H1 (cell line): ENCODE measurements at regions not wholly inside any gene's neighbourhood (a gene's known extent, or its start where the extent isn't known, plus 50 kb on each side); places are given as distances from the start of the nearest gene placed in this dataset.

Source experiments
- CTCF ChIA-PET: fragments of 300-600 bp; sonication (Branson Sonifier 250); formaldehyde crosslinking; loops from one replicate; lab custom pipeline; 2021; ENCODE audit not compliant: partially characterized antibody; lab: Charles Lee
- POLR2A ChIA-PET: fragments of 300-600 bp; sonication (Branson Sonifier 250); formaldehyde crosslinking; loops from one replicate; lab custom pipeline; 2021; ENCODE audit warnings: inconsistent platforms; ENCODE audit not compliant: partially characterized antibody; lab: Charles Lee
- DNase-seq, 2 experiments: peaks; one replicate each; pipeline versions ENCODE4 v3.0.0 to v3.0.0-alpha.2; 2010 to 2022; ENCODE audit warnings: low spot score in 2 of 2, low read depth in 1 of 2, mixed read lengths in 1 of 2
- FAIRE-seq: peaks from 2 replicates; lab custom pipeline; 2011; peaks lifted over from hg19 to GRCh38; lab: Jason Lieb, UNC
- H2AFZ ChIP-seq: 2 replicates; pipeline ENCODE4 v1.8.1; 2012; ENCODE audit warnings: low read length, inconsistent platforms
- H2AK5ac ChIP-seq: 2 replicates; pipeline ENCODE4 v1.6.1; 2013; ENCODE audit warnings: low read depth, low read length
- H2BK120ac ChIP-seq: replicated peaks from 2 replicates; pipeline ENCODE3; 2013; ENCODE audit warnings: low read depth, low read length, inconsistent platforms
- H2BK12ac ChIP-seq: 2 replicates; pipeline ENCODE4 v1.6.1; 2013; ENCODE audit warnings: low read depth, low read length
- H2BK15ac ChIP-seq: 2 replicates; pipeline ENCODE4 v1.6.1; 2013; ENCODE audit warnings: low read length
- H2BK20ac ChIP-seq: 2 replicates; pipeline ENCODE4 v1.6.1; 2013; ENCODE audit warnings: low read length
- H2BK5ac ChIP-seq: 2 replicates; pipeline ENCODE4 v1.6.1; 2013; ENCODE audit warnings: low read depth, low read length
- H3K14ac ChIP-seq: 2 replicates; pipeline ENCODE4 v1.6.1; 2013; ENCODE audit warnings: inconsistent platforms; ENCODE audit not compliant: insufficient read length
- H3K18ac ChIP-seq: 2 replicates; pipeline ENCODE4 v1.6.1; 2013; ENCODE audit warnings: low read length; ENCODE audit errors: extremely low read depth
- H3K23ac ChIP-seq: 2 replicates; pipeline ENCODE4 v1.6.1; 2013; ENCODE audit warnings: inconsistent platforms; ENCODE audit not compliant: insufficient read length
- H3K23me2 ChIP-seq: 2 replicates; pipeline ENCODE4 v1.6.1; 2013; ENCODE audit warnings: low read depth, low read length
- H3K27ac ChIP-seq: 2 replicates; pipeline ENCODE4 v1.6.1; 2011; ENCODE audit warnings: low read depth, low read length, inconsistent platforms
- H3K27me3 ChIP-seq, 4 experiments: replicated peaks in 1 of 4; 1 replicate in 1 of 4; 2 replicates in 3 of 4; pipeline versions ENCODE4 v1.6.1 to v1.8.1; 2011 to 2013; ENCODE audit warnings: low read length in 3 of 4, mild to moderate bottlenecking in 3 of 4, inconsistent platforms in 2 of 4, mixed read lengths in 2 of 4, moderate library complexity in 1 of 4; ENCODE audit not compliant: control insufficient read depth in 3 of 4, insufficient read depth in 3 of 4; ENCODE audit errors: extremely low read depth in 1 of 4
- H3K36me3 ChIP-seq, 4 experiments: 2 replicates each; pipeline versions ENCODE4 v1.6.1 to v1.8.1; 2011 to 2013; ENCODE audit warnings: mild to moderate bottlenecking in 4 of 4, low read length in 3 of 4, moderate library complexity in 2 of 4, control low read depth in 1 of 4, inconsistent platforms in 1 of 4; ENCODE audit not compliant: insufficient read depth in 4 of 4, control insufficient read depth in 2 of 4
- H3K4ac ChIP-seq: replicated peaks from 2 replicates; pipeline ENCODE3; 2013; ENCODE audit warnings: low read length, low read depth, mixed read lengths, inconsistent platforms; ENCODE audit not compliant: insufficient read length
- H3K4me1 ChIP-seq, 4 experiments: replicated peaks in 1 of 4; 1 replicate in 1 of 4; 2 replicates in 3 of 4; pipeline versions ENCODE4 v1.6.1 to v1.8.1; 2011 to 2013; ENCODE audit warnings: low read length in 3 of 4, inconsistent platforms in 2 of 4, mixed read lengths in 1 of 4; ENCODE audit not compliant: insufficient read depth in 4 of 4, control insufficient read depth in 3 of 4
- H3K4me2 ChIP-seq, 2 experiments: 2 replicates each; pipeline versions ENCODE4 v1.6.1 to v1.8.1; 2011 to 2013; ENCODE audit warnings: low read depth in 2 of 2, low read length in 2 of 2, control low read depth in 1 of 2, inconsistent platforms in 1 of 2, mild to moderate bottlenecking in 1 of 2; ENCODE audit not compliant: insufficient read depth in 1 of 2
- H3K4me3 ChIP-seq, 4 experiments: fragments of 200-600, 300-600 bp in 1 of 4; sonication (generic), shearing (Covaris generic), sonication (Bioruptor Twin) in 1 of 4; 2 replicates each; pipeline versions ENCODE4 v1.5.1 to v1.8.1; 2011 to 2016; ENCODE audit warnings: low read length in 4 of 4, low read depth in 3 of 4, control low read depth in 2 of 4, inconsistent platforms in 2 of 4, mild to moderate bottlenecking in 2 of 4, mixed read lengths in 1 of 4, moderate library complexity in 1 of 4; ENCODE audit not compliant: insufficient read depth in 2 of 4; ENCODE audit errors: extremely low read depth in 1 of 4
- H3K56ac ChIP-seq: replicated peaks from 2 replicates; pipeline ENCODE3; 2013; ENCODE audit warnings: low read depth, mild to moderate bottlenecking, mixed read lengths, low read length, inconsistent platforms; ENCODE audit not compliant: insufficient read length
- H3K79me1 ChIP-seq: 2 replicates; pipeline ENCODE4 v1.6.1; 2013; ENCODE audit warnings: low read depth, low read length, control low read depth
- H3K79me2 ChIP-seq, 2 experiments: 2 replicates each; pipeline versions ENCODE4 v1.6.1 to v1.8.1; 2012 to 2013; ENCODE audit warnings: low read length in 2 of 2, mild to moderate bottlenecking in 2 of 2, inconsistent platforms in 1 of 2; ENCODE audit not compliant: insufficient read depth in 2 of 2, control insufficient read depth in 1 of 2
- H3K9ac ChIP-seq, 4 experiments: replicated peaks in 1 of 4; 1 replicate in 1 of 4; 2 replicates in 3 of 4; pipeline versions ENCODE4 v1.6.1 to v1.8.1; 2011 to 2013; ENCODE audit warnings: low read depth in 3 of 4, low read length in 3 of 4, control low read depth in 2 of 4, mild to moderate bottlenecking in 2 of 4, moderate library complexity in 2 of 4, inconsistent platforms in 1 of 4; ENCODE audit errors: extremely low read depth in 1 of 4
- H3K9me3 ChIP-seq, 2 experiments: 2 replicates each; pipeline versions ENCODE4 v1.6.1 to v1.8.1; 2012 to 2013; ENCODE audit warnings: mild to moderate bottlenecking in 2 of 2, moderate library complexity in 2 of 2, control low read depth in 1 of 2, inconsistent platforms in 1 of 2, low read depth in 1 of 2, low read length in 1 of 2, mixed read lengths in 1 of 2; ENCODE audit not compliant: insufficient read depth in 2 of 2
- H4K20me1 ChIP-seq, 2 experiments: replicated peaks in 1 of 2; 2 replicates each; pipeline versions ENCODE3 to v1.8.1; 2011 to 2013; ENCODE audit warnings: inconsistent platforms in 2 of 2, low read length in 2 of 2, mild to moderate bottlenecking in 1 of 2; ENCODE audit not compliant: insufficient read depth in 2 of 2, control insufficient read depth in 1 of 2
- H4K5ac ChIP-seq: 2 replicates; pipeline ENCODE4 v1.6.1; 2013; ENCODE audit warnings: low read length, low read depth, mixed read lengths, inconsistent platforms; ENCODE audit not compliant: insufficient read length
- H4K8ac ChIP-seq: 2 replicates; pipeline ENCODE4 v1.8.0; 2013; ENCODE audit warnings: mild to moderate bottlenecking, moderate library complexity, low read length, inconsistent platforms; ENCODE audit not compliant: insufficient read depth; ENCODE audit errors: extremely low read depth
- H4K91ac ChIP-seq: replicated peaks from 2 replicates; pipeline ENCODE3; 2013; ENCODE audit warnings: low read length, mixed read lengths, inconsistent platforms; ENCODE audit not compliant: insufficient read length
- ATF2 ChIP-seq: IDR thresholded peaks from 2 replicates; pipeline ENCODE4 v1.6.1; 2012; ENCODE audit warnings: low read length, inconsistent platforms
- BACH1 ChIP-seq: IDR thresholded peaks from 2 replicates; pipeline ENCODE4 v1.6.1; 2012; ENCODE audit warnings: low read length, improper control_type of control experiment
- CBX8 ChIP-seq: fragments of 300-800, 300-1000 bp; sonication (generic); IDR thresholded peaks from 2 replicates; pipeline ENCODE4 v1.7.1; 2016; ENCODE audit warnings: low read depth, low read length, borderline replicate concordance
- CHD1 ChIP-seq: IDR thresholded peaks from 2 replicates; pipeline ENCODE4 v1.6.1; 2012; ENCODE audit warnings: low read depth, low read length, improper control_type of control experiment
- CHD2 ChIP-seq: IDR thresholded peaks from 2 replicates; pipeline ENCODE4 v1.6.1; 2012; ENCODE audit warnings: low read length, improper control_type of control experiment
- CTCF ChIP-seq, 3 experiments: IDR thresholded peaks; 1 replicate in 2 of 3; 2 replicates in 1 of 3; pipeline versions ENCODE4 v1.5.1 to v1.6.1; 2011; ENCODE audit warnings: low read length in 3 of 3, mild to moderate bottlenecking in 3 of 3, inconsistent platforms in 2 of 3, low read depth in 1 of 3, moderate library complexity in 1 of 3; ENCODE audit not compliant: insufficient read depth in 1 of 3; ENCODE audit errors: control extremely low read depth in 1 of 3
- EZH2 ChIP-seq: fragments of 200-600 bp; sonication (generic); IDR thresholded peaks from 2 replicates; pipeline ENCODE4 v1.7.1; 2012; ENCODE audit warnings: low read depth, mild to moderate bottlenecking, moderate library complexity, low read length, inconsistent platforms; ENCODE audit not compliant: severe bottlenecking
- HDAC6 ChIP-seq: IDR thresholded peaks from one replicate; pipeline ENCODE4 v1.7.1; 2012; ENCODE audit warnings: low read depth, mild to moderate bottlenecking, inconsistent platforms, low read length, moderate library complexity
- MAFK ChIP-seq: IDR thresholded peaks from 2 replicates; pipeline ENCODE4 v1.6.1; 2012; ENCODE audit warnings: low read depth, mild to moderate bottlenecking, improper control_type of control experiment, low read length
- NANOG ChIP-seq: IDR thresholded peaks from 2 replicates; pipeline ENCODE4 v1.6.1; 2011; ENCODE audit warnings: low read length, low read depth, mild to moderate bottlenecking, inconsistent platforms; ENCODE audit not compliant: insufficient read depth, poor library complexity, severe bottlenecking
- RXRA ChIP-seq: IDR thresholded peaks from 2 replicates; pipeline ENCODE4 v1.6.1; 2011; ENCODE audit warnings: low read depth, mild to moderate bottlenecking, low read length, moderate library complexity; ENCODE audit not compliant: insufficient read depth
- WGBS, 2 experiments: shearing (Covaris generic) in 1 of 2; methylation state at CpG; one replicate each; pipeline versions ENCODE4 v1.1.6 to v1.1.7; 2013 to 2015; ENCODE audit warnings: low lambda C conversion rate in 2 of 2, mixed read lengths in 2 of 2, inconsistent platforms in 1 of 2, low coverage in 1 of 2, missing lambda C conversion rate in 1 of 2; ENCODE audit not compliant: insufficient replicate concordance in 2 of 2, insufficient coverage in 1 of 2, insufficient read length in 1 of 2; ENCODE audit errors: extremely low coverage in 1 of 2, missing lambda C conversion rate in 1 of 2; 5-methylcytosine and 5-hydroxymethylcytosine counted together

DNA sequence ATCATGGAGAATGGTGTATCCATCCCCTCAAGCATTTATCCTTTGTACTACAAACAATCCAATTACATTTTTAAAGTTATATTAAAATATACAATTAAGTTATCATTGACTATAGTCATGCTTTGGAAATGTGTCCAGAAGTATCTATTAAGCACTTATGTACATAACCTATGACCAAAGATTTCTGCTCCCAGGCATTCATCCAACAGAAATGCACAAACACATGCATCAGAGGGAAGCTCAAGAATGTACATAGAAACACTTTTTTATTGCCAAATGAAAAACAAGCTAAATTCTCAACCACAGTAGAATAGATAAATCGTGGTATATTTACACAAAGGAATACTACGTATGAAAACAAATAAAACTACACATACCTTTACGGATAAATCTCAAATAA is 700.5 kb upstream of the ZNF608 start:
- Histone ChIP-seq H2BK120ac (no peak overlapping the region), H2AFZ (no peak overlapping the region), H3K56ac (no peak overlapping the region), H4K8ac (no peak overlapping the region), H4K20me1 (no peaks in the 10 kb centered on the region), H3K18ac (no peak overlapping the region), H3K27me3 (no peaks in the 10 kb centered on the region), H3K23me2 (no peaks in the 10 kb centered on the region), H2BK20ac (no peak overlapping the region), H2AK5ac (no peak overlapping the region), H2BK5ac (no peak overlapping the region), H3K79me1 (no peaks in the 10 kb centered on the region), H4K5ac (no peak overlapping the region), H2BK15ac (no peak overlapping the region), H3K4me3 (no peak overlapping the region), H3K14ac (no peak overlapping the region), H3K79me2 (no peaks in the 10 kb centered on the region), H3K27ac (no peak overlapping the region), H3K9me3 (no peaks in the 10 kb centered on the region), H3K36me3 (no peaks in the 10 kb centered on the region), H3K9ac (no peak overlapping the region), H2BK12ac (no peak overlapping the region), H3K4me2 (no peak overlapping the region), H3K4me1 (no peaks in the 10 kb centered on the region), H3K23ac (no peak overlapping the region), H4K91ac (no peak overlapping the region), H3K4ac (no peak overlapping the region)
- 89% methylated on average over 3 of the region's 3 CpGs; no CpG with 5 or more reads in 1 of the 2 experiments for WGBS, 2 experiments
- ChIA-PET POLR2A (no interaction called here), CTCF (no interaction called here)
- DNase-seq (no peak), FAIRE-seq (no peak)
- no peak for TF ChIP-seq CHD2
- no peak for TF ChIP-seq ATF2
- no peak for TF ChIP-seq CTCF (IDR thresholded peaks at IDR 0.05; ENCODE audit: control extremely low read depth in 1 of 3, insufficient read depth in 1 of 3, low read depth in 1 of 3, low read length in 3 of 3)
- TF ChIP-seq NANOG, result no peak
- TF ChIP-seq BACH1, result no peak
- no peak for TF ChIP-seq CBX8
- TF ChIP-seq MAFK, result no peak
- no peak for TF ChIP-seq EZH2
- no peak for TF ChIP-seq RXRA
- no peak for TF ChIP-seq CHD1
- no peak for TF ChIP-seq HDAC6
